HG03521 (cell line): ENCODE measurements at regions not wholly inside any gene's neighbourhood (a gene's known extent, or its start where the extent isn't known, plus 50 kb on each side); places are given as distances from the start of the nearest gene placed in this dataset.

ENCODE experiments used
- ATAC-seq: cut with Tn5 transposase; IDR thresholded peaks from one replicate; pipeline ENCODE4 v1.9.1; 2021; ENCODE audit warnings: mild to moderate bottlenecking, moderate library complexity; ENCODE audit not compliant: unreplicated experiment

DNA sequence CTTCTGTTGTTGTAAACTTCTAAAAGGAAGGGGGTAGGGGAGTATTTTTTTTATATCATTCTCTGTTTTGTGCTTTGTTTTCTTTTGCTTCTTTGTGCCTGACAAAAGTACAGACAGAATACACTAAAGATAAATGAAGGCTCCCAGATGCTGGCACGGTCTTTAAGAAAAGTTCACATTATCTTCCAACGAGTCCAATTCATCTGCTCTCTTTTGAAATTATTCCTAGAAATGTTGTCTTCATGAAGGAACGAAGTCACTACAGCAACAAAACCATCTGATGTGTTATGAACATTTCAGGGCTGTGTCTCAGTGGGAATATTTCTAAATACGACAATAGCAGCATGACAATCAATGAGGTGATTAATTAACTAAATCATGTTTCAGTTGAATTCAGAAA is 813.8 kb upstream of the HTR2C start:
- ATAC-seq = no peak

DNA sequence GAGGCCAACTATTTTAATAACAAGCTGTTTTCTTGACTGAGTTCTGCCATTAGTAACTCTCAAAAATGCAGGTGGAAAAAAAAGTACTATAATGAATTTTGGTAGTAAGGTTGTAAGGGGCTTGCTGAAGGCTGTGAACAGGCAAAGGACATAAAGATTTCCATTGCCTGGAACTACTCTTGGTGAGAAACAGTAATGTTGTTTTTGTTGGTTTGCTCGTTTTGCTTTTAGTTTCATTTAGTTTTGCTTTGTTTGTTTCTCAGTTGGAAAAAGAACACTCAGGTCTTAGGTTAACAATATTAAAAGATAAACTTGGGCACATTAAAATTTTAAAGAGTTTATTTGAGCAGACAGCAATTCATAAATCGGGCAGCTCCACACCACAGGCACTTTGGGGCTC is 824.5 kb upstream of the HTR2C start:
- ATAC-seq = no peak

DNA sequence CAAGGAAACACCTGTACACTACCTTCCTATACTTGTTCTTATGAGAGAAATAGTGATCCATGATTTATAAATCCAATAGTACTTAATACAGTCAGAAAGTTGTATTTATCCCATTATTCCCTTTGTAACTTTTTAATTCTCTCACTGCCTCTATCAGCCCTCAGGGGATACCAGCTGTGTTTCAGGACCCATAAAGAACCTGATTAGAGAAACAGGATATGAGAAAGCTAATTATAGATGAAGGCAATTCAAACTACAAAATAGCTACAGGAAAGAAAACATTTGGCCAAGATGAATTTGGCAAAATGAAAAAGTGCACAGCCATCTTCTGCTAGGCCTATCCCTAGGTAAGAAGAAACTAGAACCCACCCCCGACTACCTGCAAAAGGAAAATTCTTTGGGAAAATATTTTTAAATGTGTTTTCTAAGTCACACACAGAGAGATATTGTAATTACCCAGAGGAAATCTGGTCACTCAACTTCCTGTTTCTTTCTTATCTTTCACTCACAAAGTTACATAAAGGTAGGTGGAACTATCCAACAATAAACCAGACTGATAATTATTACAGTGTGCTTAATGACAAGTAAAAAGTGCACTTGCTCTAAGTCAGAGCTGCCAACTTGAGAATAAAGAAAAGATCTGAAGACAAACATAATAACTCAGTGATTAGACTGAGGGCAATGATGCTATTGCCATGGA is 836.5 kb upstream of the HTR2C start:
- no peak for ATAC-seq

DNA sequence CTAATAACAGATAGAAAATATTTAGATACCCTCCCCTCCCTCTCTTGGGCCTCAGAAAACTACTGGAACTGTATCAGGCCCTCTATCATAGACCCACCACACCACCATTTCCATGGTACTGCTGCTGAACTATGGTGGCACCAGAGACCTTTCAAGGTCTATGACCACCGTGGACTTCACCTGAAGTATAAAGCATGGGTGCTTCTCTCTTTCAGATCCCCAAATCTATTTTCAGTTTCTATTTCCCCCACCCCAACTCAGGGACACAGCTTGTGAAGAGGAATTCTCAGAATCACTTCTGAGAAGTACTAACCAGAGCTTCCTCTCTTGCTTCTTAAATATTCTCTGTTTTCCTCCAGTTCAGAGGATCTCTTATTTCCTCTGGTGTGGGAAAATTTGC is 840.8 kb upstream of the HTR2C start:
- no peak for ATAC-seq

DNA sequence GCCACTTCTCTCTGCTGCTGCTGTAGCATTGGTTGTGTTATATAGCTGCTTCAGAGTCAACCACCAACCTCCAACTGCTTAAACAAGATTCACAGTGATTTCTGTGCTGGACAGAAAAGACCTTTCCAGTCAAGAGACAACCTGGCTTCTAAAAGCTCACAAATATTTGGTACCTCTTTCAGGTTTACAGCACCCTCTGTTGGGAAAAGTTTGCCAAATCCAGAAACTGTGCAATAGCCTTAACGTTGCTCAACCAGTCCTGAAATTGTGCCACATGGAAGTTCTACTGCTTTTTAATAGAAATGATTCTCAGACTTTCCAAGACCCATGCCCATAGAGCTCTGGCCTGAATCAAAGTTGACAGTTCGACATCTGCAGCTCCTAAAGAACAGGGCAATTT is 842.1 kb upstream of the HTR2C start:
- ATAC-seq = no peak

DNA sequence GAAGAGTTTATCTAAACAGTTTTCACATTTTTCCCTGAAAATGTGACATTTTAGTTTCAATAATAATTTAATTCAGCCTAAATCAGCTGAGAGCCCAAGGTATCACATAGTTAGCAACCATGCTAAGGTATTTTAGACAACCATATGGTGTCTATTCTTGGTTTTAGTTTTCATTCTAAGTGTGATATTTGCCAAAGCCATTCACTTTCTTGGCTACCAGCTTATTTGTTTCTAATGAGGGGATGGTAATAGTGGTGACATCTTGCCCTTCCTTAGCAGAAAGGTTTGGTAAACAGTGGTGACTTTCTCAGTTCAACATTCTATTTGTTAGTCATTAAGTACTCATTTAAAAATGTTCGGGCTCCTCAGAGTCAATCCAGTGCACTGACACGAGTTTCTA is 854.9 kb upstream of the HTR2C start:
- ATAC-seq = no peak

DNA sequence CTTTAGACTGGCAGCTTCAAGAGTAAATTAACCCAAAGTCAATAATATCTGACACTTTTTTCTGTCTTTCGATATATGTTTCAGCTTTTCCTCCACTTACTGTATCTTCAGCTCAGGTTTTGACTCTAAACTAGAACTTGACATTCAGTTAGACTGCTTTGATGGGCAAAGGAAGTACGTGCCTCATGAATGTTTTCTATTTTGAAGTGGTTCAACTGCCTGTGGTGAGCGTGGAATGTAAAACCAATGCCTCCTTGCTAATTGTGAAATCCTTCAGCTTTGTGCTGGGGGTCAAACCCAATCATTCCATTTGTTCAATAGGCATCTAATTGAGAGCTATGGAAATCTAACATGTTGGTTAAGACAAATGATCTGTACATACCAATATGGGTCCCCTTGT is 857.0 kb upstream of the HTR2C start:
- no peak for ATAC-seq

DNA sequence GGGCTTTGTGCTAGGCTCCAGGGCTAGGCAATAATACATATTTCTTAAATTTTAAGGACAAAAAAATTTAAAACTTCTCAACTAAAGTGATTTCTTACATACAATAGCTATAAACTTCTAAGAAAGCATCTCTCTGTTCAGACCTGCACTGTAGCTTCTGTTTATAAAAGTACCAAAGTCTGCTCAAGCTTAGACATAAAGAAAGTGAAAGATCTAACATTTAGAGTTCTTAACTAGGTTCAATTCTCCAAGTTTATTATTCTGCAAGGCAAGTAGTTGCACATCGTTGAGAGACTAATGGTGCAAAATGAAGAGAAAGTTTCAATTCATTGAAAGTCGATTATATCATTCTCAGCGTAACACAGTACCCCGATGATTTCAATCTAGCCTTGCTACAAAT is 857.4 kb upstream of the HTR2C start:
- ATAC-seq = no peak

DNA sequence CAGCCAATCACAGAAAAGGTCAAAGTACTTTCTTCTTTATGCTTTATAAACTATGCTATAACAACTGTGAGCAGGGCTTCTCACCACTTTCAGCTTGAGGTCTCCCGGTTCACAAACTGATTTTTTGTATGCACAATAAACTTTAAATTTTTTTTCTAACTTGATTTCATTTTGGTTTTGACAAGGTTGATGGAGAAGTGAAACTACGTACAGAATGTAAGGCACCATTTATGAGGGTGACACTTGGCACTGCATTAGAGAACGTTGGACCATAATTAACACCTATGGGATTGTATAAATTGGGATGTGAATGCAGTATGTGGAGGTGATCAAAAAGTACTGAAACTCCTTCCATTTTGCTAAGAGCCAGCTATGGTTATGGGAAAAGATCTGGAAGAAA is 857.9 kb upstream of the HTR2C start:
- no peak for ATAC-seq

DNA sequence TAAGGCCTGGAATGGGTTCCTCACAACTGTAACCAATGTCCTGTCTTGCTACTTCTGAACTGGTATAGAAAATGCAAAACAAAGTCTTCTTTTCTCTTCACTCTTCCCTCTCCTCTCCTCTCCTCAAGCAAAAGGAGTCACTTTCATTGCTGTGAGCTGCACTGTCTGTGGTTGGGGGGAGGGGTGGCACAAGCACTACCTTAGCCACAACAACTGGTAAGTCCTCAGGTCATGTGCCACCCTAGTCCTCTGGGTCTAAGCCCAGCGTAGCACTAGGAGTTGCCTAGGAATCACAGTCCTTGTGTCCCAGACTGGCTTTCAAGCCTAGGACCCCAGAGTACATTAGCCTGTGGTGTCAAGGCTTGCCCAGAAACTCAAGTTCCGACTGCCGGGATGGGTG is 859.3 kb upstream of the AMOT start:
- ATAC-seq = no peak

DNA sequence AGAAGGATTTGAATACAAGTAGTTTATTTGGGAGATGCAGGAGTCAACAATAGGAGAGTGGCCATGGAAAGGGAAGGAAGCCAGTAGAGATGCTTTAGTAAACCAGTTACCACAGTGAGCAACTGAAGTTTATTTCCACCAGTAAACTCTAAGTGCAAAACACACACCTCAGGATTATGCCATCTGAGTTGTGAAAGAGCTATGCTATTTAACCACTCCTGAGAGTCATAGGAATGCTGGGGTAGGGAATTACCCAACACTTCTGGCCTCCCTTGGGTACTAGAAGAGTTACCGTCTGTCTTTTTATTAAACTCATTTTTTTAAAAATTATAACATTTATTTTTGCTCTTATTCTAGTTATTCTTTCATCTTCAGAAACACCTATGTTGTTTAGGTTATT is 834.6 kb upstream of the AMOT start:
- ATAC-seq = no peak

DNA sequence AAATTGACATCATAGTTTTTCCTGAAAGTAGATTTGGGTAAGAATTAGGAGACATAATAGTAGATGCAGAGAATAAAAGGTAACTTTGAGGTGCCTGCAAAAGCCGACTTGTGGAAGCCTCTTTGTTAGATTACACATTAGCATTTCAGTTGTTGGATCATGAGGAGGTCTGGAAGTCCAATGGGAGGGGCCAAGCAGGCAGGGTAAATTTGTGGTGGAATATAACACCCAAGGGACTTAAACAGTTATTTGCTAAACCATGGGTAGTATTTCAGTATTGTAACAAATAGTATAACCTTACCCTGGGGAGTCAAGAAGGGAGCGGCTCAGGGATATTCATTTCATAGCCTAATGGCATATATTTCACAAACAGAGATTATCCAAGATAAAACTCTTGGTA is 810.7 kb upstream of the AMOT start:
- no peak for ATAC-seq

DNA sequence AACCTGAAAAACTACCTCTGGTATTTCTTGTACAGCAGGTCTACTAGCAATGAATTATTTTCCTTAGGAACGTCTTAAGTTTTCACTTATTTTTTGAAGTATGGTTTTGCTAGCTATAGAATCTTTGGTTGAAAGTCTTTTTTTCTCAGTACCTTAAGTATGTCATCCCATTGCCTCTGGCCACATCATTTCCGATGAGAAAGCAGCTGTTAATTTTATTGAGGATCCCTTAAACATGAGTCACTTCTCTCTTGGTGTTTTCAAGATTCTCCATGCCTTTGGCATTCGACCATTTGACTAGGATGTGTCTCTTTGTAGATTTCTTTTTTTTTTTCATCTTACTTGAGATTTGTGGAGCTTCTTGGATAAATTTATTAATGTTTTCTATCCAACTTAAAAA is 803.8 kb upstream of the AMOT start:
- no peak for ATAC-seq

DNA sequence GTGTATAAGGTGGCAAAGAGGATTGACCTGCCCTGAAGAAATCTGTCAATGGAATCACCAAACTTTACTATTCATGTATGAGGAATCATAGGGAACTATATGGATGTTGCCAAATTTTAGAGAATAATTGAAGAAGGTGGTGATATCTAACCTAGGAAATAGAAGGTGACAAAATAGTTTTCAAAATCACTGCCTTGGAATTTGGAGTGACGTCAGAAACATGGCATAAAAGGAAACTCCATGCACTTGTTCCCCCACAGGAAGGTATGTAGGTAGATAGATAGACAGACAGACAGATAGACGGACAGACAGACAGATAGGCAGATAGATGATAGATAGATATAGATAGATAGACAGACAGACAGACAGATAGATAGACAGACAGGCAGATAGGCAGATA is 793.9 kb upstream of the AMOT start:
- ATAC-seq = no peak

DNA sequence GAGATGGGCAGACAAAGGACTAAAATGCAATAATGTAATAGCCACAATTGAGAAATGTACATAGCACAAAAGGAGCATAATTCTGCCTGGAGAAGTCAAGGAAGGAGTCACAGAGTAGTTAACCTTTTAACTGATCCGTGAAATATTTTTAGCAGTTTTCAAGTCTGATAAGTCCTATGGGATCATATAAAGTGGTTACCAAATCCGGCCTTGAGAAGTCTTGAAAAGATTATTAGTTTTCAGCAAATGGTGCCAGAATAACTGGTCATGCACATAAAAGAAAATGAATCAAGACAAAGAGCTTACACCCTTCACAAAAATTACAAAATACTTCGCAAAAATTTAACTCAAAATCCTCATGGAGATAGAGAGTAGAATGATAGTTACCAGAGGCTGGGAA is 788.7 kb upstream of the AMOT start:
- no peak for ATAC-seq

DNA sequence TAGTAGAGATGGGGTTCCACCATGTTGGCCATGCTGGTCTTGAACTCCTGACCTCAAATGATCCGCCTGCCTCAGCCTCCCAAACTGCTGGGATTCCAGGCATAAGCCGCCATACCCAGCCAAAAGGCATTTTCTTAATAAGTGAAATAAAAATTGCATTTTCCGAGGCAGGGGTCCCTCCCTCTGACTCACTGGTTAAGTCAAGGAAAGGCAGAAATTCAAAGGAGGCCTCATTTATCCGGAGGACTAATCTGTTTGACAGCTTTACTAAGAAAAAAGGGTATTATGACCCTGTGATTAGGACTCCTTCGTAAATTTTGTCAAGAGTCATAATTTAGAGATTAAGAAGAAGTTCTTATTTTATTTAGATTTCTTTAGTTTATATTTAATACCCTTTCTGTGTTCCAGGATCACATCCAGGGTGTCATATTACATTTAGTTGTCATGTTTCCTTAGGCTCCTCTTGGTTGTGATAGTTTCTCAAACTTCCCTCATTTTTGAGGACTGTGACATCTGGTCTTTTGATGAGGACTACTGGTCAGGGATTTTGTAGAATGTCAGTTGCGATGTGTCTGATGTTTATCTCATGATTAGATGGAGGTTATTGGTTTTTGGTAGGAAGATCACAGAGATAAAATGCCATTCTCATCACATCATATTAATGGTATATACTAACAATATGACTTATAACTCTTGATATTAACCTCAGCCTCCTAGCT is 753.7 kb upstream of the AMOT start:
- no peak for ATAC-seq

DNA sequence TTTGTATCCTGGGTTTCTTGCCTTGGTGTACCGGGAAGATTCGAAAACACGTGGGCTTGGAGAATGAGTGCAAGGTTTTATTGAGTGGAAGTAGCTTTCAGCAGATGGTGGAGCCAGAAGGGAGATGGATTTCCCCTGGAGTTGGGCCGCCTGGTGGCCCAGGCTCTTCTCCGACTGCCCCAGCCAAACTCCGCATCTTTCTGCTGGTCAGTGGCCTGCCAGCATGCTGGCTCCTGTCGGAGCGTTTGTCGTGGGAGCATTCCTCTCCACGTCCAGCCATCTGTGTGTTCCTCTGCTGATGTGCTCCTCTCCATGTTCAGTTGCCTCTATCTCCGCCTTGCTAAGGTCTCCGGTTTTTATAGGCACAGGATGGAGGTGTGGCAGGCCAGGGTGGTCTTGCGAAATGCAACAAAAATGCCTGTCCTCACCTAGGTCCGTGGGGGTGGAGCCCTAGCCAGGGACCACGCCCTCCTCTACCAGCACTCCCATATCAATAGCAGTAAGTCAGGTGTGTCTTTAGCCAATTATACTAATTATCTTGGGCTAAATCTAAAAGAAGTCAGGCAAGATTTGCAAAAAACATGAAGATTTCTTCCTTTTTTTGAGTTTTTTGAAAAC is 745.8 kb upstream of the AMOT start:
- ATAC-seq = no peak

DNA sequence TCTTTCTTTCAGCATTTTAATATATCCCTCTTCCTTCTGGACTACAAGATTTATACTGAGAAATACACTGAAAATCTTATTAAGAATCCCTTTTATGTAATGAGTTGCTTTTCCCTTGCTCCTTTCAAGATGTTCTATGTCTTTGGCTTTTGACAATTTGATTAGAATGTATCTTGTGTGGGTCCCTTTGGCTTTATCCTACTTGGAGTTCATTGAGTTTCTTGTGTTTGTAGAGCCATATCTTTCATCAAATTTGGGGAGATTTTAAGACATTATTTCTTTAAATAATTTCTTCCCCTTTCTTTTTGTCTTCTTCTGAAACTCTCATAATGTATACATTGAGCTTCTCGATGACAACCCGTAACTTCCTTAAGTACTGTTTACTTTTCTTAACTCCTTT is 739.9 kb upstream of the AMOT start:
- no peak for ATAC-seq

DNA sequence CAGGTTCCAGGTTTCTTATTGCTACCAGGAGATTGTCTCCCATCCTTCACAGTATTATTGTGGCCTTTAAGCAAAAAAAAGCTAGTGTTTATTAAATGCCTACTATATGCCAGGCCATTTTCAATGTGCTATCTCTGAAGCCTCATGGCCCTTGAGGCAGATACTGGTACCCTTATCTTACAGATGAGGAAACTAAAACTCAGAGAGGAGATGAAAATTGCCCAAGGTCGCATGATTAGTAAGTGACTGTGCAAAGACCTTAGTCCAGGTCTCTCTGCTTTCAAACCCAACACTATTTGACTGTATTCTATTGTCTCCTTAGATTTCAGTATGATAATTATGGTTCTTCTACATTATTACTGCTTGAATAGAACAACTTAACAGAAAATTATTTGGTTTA is 717.9 kb upstream of the AMOT start:
- no peak for ATAC-seq

DNA sequence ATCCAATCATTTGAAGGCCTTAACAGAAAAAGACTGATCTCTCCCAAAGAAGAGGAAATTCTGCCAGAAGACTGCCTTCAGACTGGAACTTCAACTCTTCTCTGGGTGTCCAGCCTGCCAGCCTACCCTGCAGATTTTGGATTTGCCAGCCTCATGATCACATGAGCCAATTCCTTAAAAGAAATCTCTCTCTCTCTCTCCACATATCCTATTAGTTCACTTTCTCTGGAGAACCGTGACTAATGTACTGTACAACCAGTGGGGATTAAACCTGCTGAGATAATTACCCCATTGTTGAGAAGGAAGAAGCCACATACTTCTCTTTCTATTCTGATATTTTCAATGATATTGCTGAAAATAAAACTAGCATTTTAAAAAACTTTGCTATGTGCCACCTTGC is 711.3 kb upstream of the AMOT start:
- no peak for ATAC-seq

DNA sequence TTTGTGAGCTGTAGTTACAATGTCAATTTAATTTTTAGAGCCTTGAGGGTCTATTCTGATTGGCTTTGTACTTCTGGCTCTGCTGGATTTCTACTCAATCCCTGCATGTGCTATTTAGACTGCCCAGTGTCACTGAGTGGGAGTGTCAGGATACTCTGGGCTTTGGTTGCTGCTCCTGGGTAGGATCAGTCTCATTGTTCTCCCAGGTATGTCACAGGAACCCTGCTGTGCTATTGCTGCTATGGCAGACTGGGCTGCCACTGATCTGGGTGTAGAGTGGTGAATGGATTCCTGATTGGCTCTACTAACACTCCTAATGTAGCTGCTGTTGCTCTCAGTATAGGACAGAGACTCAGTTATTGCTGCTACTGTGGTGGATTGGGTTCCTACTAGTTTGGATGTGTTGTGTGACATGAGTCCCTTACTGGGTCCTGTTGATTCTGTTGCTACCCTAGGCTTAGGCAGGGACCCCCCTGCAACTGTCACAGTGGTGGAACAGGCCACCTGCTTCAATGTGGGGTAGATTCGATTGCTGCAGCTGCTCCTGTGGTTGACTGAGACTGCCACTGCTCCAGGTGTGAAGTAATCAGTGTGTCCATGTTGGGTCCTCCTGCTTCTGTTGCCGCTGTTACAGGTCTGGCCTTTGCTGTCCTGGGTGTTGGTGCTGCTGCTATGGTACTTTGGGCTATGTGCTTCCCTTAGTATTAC is 707.8 kb upstream of the AMOT start:
- ATAC-seq = no peak

DNA sequence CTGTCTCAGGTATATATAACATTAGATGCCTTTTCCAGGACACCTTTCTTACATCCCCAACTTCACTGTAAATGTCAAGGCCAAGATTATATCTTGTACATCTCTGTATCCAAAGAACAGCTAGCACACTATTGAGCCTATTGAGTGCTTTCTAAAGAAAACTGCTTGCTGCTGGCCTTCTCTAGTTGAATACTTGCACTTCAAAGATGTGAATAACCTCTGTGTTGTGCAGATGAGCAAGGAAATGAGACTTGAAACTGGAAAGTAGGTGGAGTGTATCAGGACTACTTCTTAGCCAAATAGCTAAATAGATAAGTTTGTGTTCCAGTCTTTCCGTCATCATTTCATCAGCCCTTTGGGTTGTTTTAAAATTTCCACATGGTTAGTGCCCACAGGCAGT is 704.4 kb upstream of the AMOT start:
- ATAC-seq = no peak
